SK-N-SH treated with all-trans-retinoic acid at 6 μM for 48 hours (cell line): ENCODE measurements at regions not wholly inside any gene's neighbourhood (a gene's known extent, or its start where the extent isn't known, plus 50 kb on each side); places are given as distances from the start of the nearest gene placed in this dataset.

Experiments
- ATAC-seq: fragments of 200-7000 bp; cut with Tn5 transposase; 3 replicates; pipeline ENCODE4 v1.9.1; 2020; ENCODE audit warnings: mild to moderate bottlenecking, moderate library complexity
- ARNTL ChIP-seq: fragments of 450-650 bp; formaldehyde crosslinking; IDR thresholded peaks from 2 replicates; pipeline ENCODE4 v1.5.0; 2020; ENCODE audit warnings: low read depth, mild to moderate bottlenecking, moderate library complexity, borderline replicate concordance
- BACH2 ChIP-seq: fragments of 250-450 bp; sonication (Bioruptor Pico); IDR thresholded peaks from 2 replicates; pipeline ENCODE4 v1.9.0; 2021; ENCODE audit warnings: mild to moderate bottlenecking, borderline replicate concordance
- CREB5 ChIP-seq: fragments of 250-450 bp; sonication (Bioruptor Pico); IDR thresholded peaks from 2 replicates; pipeline ENCODE4 v1.5.1; 2020; ENCODE audit warnings: low read depth, mild to moderate bottlenecking, moderate library complexity
- CSDC2 ChIP-seq: fragments of 250-450 bp; sonication (Bioruptor Pico); IDR thresholded peaks from 2 replicates; pipeline ENCODE4 v1.5.0; 2020; ENCODE audit warnings: mild to moderate bottlenecking, moderate library complexity
- CSRNP3 ChIP-seq: fragments of 250-450 bp; sonication (Bioruptor Pico); IDR thresholded peaks from 2 replicates; pipeline ENCODE4 v1.5.1; 2021; ENCODE audit warnings: mild to moderate bottlenecking, moderate library complexity
- GLIS3 ChIP-seq: fragments of 250-450 bp; sonication (Bioruptor Pico); IDR thresholded peaks from 2 replicates; pipeline ENCODE4 v1.5.0; 2020; ENCODE audit warnings: mild to moderate bottlenecking, moderate library complexity
- ISL1 ChIP-seq: fragments of 250-450 bp; sonication (Bioruptor Pico); IDR thresholded peaks from 2 replicates; pipeline ENCODE4 v2.1.2; 2022; ENCODE audit warnings: mild to moderate bottlenecking, moderate library complexity
- OSR1 ChIP-seq: fragments of 250-450 bp; sonication (Bioruptor Pico); IDR thresholded peaks from 2 replicates; pipeline ENCODE4 v1.8.0; 2022; ENCODE audit warnings: moderate library complexity, mild to moderate bottlenecking, inconsistent platforms
- PATZ1 ChIP-seq: fragments of 250-450 bp; sonication (Bioruptor Pico); IDR thresholded peaks from 2 replicates; pipeline ENCODE4 v1.8.0; 2020; ENCODE audit warnings: mild to moderate bottlenecking, moderate library complexity, borderline replicate concordance
- POU6F1 ChIP-seq: fragments of 250-450 bp; sonication (Bioruptor Pico); IDR thresholded peaks from 2 replicates; pipeline ENCODE4 v1.8.0; 2021; ENCODE audit warnings: low read depth, mild to moderate bottlenecking, moderate library complexity, borderline replicate concordance
- PPARA ChIP-seq: fragments of 250-450 bp; sonication (Bioruptor Pico); IDR thresholded peaks from 2 replicates; pipeline ENCODE4 v1.5.0; 2020; ENCODE audit warnings: mild to moderate bottlenecking, borderline replicate concordance
- RARB ChIP-seq: fragments of 250-450 bp; sonication (Bioruptor Pico); IDR thresholded peaks from 2 replicates; pipeline ENCODE4 v1.8.0; 2021; ENCODE audit warnings: mild to moderate bottlenecking, moderate library complexity
- SNAI2 ChIP-seq: fragments of 250-450 bp; sonication (Bioruptor Pico); IDR thresholded peaks from 2 replicates; pipeline ENCODE4 v1.5.0; 2020; ENCODE audit warnings: mild to moderate bottlenecking, moderate library complexity
- TCF4 ChIP-seq: fragments of 250-450 bp; sonication (Bioruptor Pico); IDR thresholded peaks from 2 replicates; pipeline ENCODE4 v1.8.0; 2021; ENCODE audit warnings: mild to moderate bottlenecking, moderate library complexity, borderline replicate concordance
- TOX ChIP-seq: fragments of 250-450 bp; sonication (Bioruptor Pico); IDR thresholded peaks from 2 replicates; pipeline ENCODE4 v1.8.0; 2021; ENCODE audit warnings: mild to moderate bottlenecking, moderate library complexity, borderline replicate concordance
- TSHZ2 ChIP-seq: fragments of 250-450 bp; sonication (Bioruptor Pico); IDR thresholded peaks from 2 replicates; pipeline ENCODE4 v1.5.0; 2020; ENCODE audit warnings: mild to moderate bottlenecking, moderate library complexity
- ZC3H10 ChIP-seq: fragments of 250-450 bp; sonication (Bioruptor Pico); IDR thresholded peaks from 2 replicates; pipeline ENCODE4 v1.5.1; 2021; ENCODE audit warnings: mild to moderate bottlenecking, moderate library complexity
- ZFP3 ChIP-seq: fragments of 250-450 bp; sonication (Bioruptor Pico); IDR thresholded peaks from 2 replicates; pipeline ENCODE4 v1.5.0; 2020; ENCODE audit warnings: mild to moderate bottlenecking, moderate library complexity
- ZFP30 ChIP-seq: fragments of 450-650 bp; formaldehyde crosslinking; IDR thresholded peaks from 2 replicates; pipeline ENCODE4 v1.5.0; 2022; ENCODE audit warnings: mild to moderate bottlenecking, moderate library complexity
- ZNF70 ChIP-seq: fragments of 450-650 bp; formaldehyde crosslinking; IDR thresholded peaks from 2 replicates; pipeline ENCODE4 v1.5.0; 2020; ENCODE audit warnings: mild to moderate bottlenecking, moderate library complexity
- ZNF8 ChIP-seq: fragments of 450-650 bp; formaldehyde crosslinking; IDR thresholded peaks from 2 replicates; pipeline ENCODE4 v1.5.0; 2020; ENCODE audit warnings: mild to moderate bottlenecking, moderate library complexity

GRCh38 chr3:162334537-162334936 lies 837.9 kb downstream of the OTOL1 start (continued):
- TF ChIP-seq PATZ1 (CRISPR knock-in tag) = no peak
- TF ChIP-seq TOX (CRISPR knock-in tag) = no peak
- no peak for TF ChIP-seq SNAI2 (CRISPR knock-in tag)
- TF ChIP-seq ZFP30 = no peak
- no peak for TF ChIP-seq BACH2 (CRISPR knock-in tag)
- TF ChIP-seq POU6F1 (CRISPR knock-in tag) = no peak
- TF ChIP-seq RARB (CRISPR knock-in tag) = no peak
- TF ChIP-seq OSR1 (CRISPR knock-in tag) = no peak

- no peak for ATAC-seq
- TF ChIP-seq BACH2 (CRISPR knock-in tag) (no peak), ZFP3 (no peak), ZC3H10 (CRISPR knock-in tag) (no peak), PPARA (CRISPR knock-in tag) (no peak), ISL1 (CRISPR knock-in tag) (no peak), ZNF8 (CRISPR knock-in tag) (no peak), RARB (CRISPR knock-in tag) (no peak), POU6F1 (CRISPR knock-in tag) (no peak), TSHZ2 (CRISPR knock-in tag) (no peak), ZFP30 (no peak), CSDC2 (CRISPR knock-in tag) (no peak), CREB5 (CRISPR knock-in tag) (no peak), GLIS3 (CRISPR knock-in tag) (no peak), PATZ1 (CRISPR knock-in tag) (no peak), ARNTL (CRISPR knock-in tag) (no peak), TCF4 (CRISPR knock-in tag) (no peak)
These were observed 841.0 kb downstream of the OTOL1 start for GRCh38 chr3:162337630-162338029.

GRCh38 chr3:162338514-162338913 lies 841.9 kb downstream of the OTOL1 start:
- ATAC-seq = no peak
- no peak for TF ChIP-seq SNAI2 (CRISPR knock-in tag)
- no peak for TF ChIP-seq ZNF70 (CRISPR knock-in tag)
- TF ChIP-seq POU6F1 (CRISPR knock-in tag) = no peak
- no peak for TF ChIP-seq ZFP30
- TF ChIP-seq CSRNP3 (CRISPR knock-in tag) = no peak
- no peak for TF ChIP-seq RARB (CRISPR knock-in tag)
- no peak for TF ChIP-seq TCF4 (CRISPR knock-in tag)
- no peak for TF ChIP-seq TOX (CRISPR knock-in tag)
- no peak for TF ChIP-seq CSDC2 (CRISPR knock-in tag)
- TF ChIP-seq GLIS3 (CRISPR knock-in tag) = no peak
- no peak for TF ChIP-seq BACH2 (CRISPR knock-in tag)
- no peak for TF ChIP-seq ZFP3
- TF ChIP-seq PPARA (CRISPR knock-in tag) = no peak
